ENCODE measurements at regions not wholly inside any gene's neighbourhood (a gene's known extent, or its start where the extent isn't known, plus 50 kb on each side); places are given as distances from the start of the nearest gene placed in this dataset.

DNA sequence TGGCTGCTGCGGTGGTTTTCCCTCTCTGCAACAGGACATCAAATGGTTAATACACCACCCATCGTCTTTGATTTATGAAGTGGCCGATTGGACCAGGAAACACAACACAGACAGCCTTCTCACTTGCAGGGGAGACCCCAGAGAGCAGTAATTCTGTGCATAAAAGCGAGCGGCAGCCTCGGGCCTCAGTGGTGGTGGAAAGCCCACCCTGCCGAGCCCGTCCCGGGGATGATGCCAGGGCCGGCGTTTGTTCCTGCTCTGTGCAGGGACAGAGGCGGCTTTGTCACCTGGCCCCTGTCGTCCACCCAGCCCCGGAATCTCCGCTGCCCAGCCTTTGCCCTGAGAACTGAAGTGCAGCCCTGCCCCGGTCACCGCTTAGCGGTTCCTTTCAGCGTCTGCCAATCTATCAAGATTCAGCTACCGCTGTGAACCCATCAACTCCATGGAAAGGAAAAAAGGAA is 184.4 kb downstream of the TSHZ3 start:
- no peak for DNase-seq (ENCODE audit: low read depth in 1 of 2, low spot score in 1 of 2)

DNA sequence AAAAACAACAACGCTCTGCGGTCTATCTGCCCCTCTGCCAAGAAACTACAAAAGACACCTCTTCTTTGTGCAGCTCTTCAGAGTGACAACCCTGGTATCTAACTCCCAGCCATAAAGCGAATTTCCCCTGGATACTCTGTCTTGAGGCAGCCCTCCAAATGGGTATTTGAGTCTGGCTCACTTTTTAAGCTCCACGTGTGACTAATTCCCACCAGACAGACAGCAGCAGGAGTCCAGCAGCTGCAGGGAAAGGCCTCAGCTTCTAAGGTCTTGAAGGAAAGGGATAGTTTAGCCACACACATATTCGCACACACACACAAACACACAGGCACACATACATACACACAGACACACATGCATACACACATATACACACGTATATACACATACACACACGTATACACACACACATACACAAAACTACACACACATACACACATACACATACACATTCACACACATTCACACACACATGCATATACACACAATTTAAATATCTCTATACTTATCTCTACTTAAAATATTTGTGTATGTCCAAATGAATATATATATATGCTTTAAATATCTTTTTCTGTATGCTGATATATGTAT is 188.8 kb downstream of the TSHZ3 start:
- DNase-seq (ENCODE audit: low read depth in 1 of 2, low spot score in 1 of 2): no peak

DNA sequence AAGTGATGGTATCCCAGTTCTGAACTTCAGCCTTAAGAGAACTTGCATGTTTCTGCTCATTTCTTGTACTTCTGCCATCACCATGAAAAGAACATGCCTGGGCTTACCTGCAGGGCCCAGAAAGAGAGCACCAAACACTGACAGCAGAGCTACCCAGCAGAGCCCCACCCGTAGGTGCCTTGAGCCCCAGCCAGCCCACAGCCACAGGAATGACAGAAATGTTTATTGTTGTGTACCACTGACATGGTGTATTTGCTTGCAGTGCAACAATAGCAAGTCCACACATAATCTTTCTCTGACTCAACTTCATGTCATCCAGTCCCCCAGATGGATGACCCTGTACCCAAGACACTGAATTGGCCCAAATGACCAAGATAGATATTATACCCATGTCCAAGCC is 195.2 kb downstream of the TSHZ3 start:
- no peak for DNase-seq (ENCODE audit: low read depth in 1 of 2, low spot score in 1 of 2)

DNA sequence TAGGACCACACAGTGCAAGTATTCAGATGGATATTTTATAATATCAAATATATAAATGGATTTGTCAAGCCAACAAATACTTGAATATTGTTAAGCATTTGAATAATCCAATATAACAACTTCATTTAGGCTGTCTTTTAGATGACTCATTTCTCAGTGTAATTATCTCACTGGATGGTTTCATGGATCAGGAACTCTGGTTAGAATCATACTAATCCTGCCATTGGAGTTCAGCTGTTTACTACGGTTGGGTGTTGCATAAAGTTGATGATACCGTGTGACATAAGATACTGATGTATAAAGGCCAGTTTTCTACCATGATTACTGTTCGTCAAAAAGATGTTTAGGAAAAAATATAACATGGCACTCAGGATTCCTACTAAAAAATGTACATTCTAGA is 196.3 kb downstream of the TSHZ3 start:
- DNase-seq (ENCODE audit: low read depth in 1 of 2, low spot score in 1 of 2): no peak

DNA sequence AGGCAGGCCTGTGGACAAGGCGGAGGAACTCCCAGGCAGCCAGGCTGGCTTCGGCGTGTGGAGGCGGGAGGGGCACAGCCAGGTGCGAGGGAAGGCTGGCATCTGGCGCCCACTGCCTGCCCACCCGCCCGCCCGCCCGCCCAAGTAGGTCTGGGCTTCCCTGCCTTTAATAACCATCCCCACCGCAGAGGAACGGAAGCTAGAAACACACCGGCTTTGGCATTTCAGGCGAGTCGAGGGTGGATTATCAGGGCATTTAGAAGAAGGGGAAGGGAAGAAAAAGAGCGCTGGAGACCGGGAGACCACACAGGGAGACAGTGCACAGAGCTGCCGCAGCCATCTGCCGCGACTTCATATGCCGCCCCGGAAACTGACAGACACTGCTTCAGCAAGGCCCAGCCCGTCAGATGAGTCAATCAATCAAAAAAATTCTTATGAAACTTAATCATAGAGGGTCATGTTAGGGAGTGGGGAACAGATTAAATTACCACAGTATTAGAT is 199.7 kb downstream of the TSHZ3 start:
- no peak for DNase-seq (ENCODE audit: low read depth in 1 of 2, low spot score in 1 of 2)

DNA sequence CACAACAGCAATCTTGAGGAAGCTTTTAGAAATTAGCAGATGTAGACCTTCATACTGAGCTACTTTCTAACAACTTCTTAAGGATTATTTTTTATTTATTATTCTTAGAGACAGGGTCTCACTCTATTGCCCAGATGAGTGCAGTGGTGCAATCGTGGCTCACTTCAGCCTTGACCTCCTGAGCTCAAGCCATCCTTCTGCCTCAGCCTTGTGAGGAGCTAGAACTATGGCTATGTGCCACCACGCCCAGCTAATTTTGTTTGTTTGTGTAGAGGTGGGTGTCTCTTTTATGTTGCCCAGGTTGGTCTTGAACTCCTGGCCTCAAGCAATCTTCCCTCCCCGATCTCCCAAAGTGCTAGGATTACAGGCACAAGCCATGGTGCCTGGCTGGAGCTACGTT is 200.6 kb downstream of the TSHZ3 start:
- no peak for DNase-seq (ENCODE audit: low read depth in 1 of 2, low spot score in 1 of 2)

DNA sequence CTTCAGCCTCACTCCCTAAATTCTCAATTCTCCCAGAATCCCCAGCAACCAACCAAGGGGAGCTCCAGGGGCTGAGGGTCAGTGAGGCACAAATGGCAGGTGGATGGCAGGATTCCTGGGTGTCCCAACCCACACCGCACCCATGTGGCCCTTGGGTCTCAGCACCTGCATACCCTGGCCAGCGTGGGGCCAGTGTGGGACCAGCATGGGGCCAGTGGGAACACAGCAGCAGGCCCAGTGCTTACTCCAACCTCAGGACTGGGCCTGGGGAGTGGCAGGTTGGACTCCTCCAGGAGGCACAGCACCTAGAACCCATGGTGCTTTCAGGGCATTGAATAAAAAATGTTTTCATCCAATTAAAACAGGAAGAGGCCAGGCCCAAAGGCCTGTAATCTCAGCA is 202.0 kb downstream of the TSHZ3 start:
- no peak for DNase-seq (ENCODE audit: low read depth in 1 of 2, low spot score in 1 of 2)

DNA sequence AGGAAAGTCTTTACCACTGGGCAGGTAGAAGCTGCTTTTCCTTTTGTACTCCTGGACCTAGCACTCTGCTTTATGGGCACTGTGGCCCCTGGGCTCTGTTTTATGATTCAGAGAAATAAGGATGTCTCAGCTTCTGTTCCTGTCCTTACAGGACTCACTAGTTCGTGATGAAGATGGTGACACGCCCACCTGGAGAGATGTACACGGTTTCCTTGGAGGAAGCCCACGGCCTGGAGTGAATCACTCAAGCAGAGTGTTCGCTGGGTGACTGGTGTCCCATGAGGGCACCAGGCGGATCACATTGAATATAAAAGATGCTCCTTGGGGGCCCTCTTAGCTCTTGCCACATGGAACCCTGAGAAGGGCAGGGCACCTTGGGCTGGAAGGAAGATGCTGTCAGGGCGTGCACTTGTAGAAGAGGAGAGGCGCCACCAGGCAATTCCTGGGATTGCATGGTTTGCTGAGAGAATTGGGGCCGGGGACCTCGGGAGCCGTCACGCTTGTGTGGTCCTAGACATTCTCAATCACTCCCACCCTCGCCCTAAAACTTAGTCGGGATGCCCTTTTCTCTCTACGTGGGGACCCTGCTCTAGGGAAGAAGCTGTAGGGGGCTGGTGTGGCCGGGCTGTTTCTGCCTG is 202.6 kb downstream of the TSHZ3 start:
- DNase-seq (ENCODE audit: low read depth in 1 of 2, low spot score in 1 of 2): no peak

DNA sequence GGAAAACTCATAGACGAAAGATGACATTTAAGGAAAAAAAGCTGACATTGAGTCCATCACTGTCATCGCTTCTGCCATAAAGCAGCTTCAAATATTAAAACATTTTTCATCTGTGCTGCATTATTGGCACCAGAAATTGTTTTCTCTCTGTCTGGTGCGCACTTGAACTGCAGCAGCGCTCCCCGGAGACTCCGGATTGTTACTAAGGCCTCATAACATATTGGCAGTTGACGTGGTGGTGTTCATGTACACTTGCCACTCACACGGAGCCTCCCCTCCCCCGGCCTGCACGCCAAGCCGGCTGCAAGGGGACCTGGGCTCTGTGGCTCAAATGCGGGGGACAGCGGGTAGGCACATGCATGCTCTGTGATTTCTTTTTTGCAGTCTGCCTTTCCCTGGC is 203.2 kb downstream of the TSHZ3 start:
- no peak for DNase-seq (ENCODE audit: low read depth in 1 of 2, low spot score in 1 of 2)

DNA sequence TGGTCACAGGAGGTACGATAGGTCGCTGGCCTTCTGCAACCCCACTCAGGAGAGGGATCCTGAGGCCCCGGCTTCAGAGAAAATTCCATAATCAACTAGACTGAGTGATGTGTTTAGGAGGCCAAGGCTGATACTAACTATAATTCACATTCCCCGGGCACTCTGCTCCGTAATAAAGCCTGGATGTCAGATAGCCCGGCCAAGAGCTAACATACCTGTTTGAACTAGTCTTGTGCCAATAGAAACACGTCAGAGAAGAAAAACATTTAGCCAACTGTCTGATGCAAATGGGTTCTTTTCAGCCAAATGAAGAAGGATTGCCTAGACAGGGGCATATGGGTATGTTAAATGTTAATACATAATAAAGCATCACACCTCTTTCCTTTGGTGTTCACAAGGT is 204.2 kb downstream of the TSHZ3 start:
- DNase-seq (ENCODE audit: low read depth in 1 of 2, low spot score in 1 of 2): no peak

DNA sequence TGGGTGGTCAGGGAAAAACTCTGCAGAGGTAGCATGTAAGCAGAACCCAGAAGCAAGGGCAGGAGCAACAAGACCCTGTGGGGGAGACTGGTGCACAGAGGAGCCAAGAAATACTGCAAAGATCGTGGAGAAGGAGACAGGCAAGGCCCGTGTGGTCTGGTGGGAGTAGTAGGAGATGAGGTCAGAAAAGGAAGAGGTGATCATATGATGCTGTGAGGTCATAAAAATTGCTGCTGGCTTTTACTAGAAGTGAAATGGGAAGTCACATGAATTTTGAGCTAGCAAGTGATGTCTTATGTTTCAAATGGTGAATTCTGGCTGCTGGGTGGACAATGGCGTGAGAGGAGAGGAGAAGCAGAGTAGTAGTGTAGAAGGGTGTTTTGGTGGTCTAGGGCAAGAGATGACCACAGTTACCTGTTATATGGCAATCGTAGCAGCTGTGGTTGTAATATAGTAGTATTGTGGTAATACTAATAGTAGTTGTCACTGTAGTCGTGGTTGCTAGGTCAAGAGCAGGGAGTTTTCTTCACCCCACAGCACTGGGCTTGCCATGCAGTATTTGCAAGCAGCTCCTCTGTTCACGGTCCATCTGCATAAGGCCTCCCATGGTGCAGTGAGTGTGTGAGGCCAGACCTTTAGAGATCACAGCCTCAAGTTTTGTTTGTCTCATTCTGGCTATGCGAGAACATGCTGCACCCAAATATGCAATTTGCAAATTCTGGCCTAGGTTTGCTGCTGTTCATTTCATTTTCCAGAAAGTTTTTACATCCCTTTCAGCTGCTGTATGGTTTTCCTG is 205.0 kb downstream of the TSHZ3 start:
- DNase-seq (ENCODE audit: low read depth in 1 of 2, low spot score in 1 of 2): no peak

DNA sequence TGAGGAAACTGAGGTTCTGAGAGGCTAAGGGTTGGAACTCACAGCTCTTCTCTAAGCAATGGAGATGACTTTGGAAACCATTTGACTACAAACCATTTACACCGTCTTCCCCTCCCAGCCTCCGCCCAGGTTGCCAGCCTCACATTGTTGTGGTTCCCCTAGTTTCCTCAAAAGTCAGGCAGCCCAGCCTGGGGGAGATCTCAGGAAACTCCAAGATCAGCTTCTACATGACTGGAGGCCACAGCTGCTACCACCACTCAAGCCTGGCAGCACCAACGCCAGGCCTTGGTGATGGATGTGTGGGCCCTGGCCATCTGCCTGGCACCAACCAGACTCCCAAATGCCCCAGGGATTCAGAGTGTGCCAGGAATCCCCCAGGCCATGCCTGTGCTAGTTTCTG is 207.9 kb downstream of the TSHZ3 start:
- DNase-seq (ENCODE audit: low read depth in 1 of 2, low spot score in 1 of 2): no peak

DNA sequence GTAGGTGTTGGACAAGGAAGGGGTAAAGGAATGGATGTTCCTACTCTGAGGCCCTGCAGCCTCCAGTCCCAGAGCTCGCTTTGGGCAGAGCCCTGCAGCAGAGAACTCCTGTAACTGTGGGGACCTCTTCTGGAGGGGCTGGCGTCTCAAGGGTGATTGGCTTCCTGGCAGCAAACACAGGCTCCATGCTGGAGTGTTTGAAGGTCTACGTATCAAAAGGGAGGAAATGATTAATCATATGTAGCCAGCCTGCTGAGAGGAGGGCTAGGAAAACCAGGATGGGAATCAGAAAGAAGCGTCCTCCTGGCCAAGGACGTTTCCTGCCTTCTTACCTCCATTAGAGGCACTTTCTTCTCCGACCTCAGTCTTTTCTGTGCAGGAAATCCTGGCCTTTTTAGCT is 208.5 kb downstream of the TSHZ3 start:
- no peak for DNase-seq (ENCODE audit: low read depth in 1 of 2, low spot score in 1 of 2)

DNA sequence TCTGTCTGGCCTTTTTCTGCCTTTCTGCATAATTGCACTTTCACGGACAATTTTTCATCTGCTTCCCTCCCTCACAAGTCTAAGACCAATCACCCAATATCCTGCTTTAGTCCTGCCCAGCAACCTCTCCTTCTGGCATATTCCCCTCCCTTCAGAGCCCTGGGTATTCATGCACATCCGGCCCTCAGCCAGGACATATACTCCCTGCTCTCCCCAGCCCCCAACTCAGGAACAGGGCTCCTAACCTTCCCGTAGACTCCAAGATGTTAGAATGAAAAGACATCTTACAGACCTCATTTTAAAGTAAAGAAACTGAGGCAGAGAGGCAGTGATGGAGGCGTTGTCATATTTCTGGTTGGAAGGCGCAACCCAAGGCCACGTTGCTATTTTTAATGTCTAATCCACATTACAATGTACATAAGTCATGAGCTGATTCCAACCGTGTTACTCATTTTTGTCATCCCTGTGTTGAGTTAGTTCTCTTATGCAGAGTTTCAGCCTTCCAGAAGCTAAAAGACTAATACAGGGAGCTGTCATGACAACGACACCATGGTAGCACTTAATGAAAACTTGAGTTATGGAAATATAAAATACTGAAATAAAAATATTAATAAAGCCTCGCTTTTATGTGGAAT is 209.2 kb downstream of the TSHZ3 start:
- DNase-seq (ENCODE audit: low read depth in 1 of 2, low spot score in 1 of 2): no peak

DNA sequence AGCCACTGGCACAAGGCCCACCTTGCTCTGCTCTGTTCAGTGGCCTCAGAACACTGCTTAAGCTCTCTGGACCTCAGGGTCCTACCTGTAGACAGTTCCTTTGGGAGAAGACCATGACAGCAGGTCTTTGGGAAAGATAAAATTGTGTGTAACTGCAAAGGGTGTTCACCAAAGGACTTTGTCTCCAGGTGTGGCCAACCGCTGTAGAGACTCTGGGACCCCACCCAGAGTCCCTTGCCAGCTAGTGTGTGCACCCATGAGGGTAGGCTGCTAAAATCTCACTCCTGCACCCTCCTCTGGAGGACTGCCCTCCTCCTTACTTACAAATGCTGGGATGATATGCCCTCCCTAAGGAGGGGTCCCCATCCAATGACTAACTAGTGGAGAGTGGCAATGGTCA is 211.2 kb downstream of the TSHZ3 start:
- DNase-seq (ENCODE audit: low read depth in 1 of 2, low spot score in 1 of 2): no peak

DNA sequence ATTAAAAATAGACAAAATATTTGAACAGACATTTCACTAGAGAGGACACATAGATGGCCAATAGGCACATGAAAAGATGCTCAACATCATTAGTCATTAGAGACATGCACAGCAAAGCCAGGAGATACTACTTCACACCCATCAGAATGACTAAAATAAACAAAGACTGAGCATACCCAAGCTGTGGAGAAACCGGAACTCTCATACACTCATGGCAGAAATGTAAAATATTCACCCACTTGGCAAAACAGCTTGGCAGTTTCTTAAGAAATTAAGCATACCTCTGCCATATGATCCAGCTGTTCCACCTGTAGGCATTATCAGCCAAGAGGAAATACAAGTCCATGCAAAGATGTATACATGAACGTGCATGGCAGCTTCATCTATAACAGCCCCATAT is 213.4 kb downstream of the TSHZ3 start:
- DNase-seq (ENCODE audit: low read depth in 1 of 2, low spot score in 1 of 2): no peak

DNA sequence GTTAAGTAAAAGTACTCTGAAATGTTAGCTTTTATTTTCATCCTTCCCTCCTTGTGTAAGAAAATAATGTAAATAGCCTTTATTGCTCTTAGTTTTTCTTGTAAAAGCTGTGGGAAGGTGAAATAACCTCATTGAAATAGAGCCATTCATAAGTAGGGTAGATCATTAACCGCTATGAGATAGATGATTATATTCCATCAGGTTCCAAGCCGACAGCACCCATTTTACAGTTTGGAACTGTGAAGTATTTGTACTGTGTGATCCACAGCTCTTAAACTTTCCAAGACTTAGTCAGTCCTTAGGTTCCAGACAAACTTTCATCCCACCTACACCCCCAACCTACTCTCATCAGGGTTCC is 216.5 kb downstream of the TSHZ3 start:
- no peak for DNase-seq (ENCODE audit: low read depth in 1 of 2, low spot score in 1 of 2)

DNA sequence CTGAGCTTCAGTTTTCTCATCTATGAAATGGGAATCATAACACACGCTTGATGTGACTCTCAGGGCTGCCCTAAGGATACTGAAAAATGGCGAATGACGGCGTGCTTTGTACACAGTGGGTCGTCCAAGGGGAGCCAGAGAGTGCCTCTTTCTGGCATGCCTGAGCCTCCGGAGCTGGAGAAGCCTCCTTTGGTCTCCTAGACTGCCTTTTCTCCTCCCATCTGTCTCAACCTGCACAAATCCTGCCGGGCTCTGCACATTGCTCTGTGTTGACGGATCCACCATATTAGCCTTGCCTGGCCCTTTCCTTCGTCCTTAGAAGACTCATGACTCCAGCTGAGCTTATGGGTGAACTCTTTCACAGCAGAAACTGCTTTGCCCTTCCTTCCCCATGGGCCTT is 220.9 kb downstream of the TSHZ3 start:
- DNase-seq (ENCODE audit: low read depth in 1 of 2, low spot score in 1 of 2): no peak

DNA sequence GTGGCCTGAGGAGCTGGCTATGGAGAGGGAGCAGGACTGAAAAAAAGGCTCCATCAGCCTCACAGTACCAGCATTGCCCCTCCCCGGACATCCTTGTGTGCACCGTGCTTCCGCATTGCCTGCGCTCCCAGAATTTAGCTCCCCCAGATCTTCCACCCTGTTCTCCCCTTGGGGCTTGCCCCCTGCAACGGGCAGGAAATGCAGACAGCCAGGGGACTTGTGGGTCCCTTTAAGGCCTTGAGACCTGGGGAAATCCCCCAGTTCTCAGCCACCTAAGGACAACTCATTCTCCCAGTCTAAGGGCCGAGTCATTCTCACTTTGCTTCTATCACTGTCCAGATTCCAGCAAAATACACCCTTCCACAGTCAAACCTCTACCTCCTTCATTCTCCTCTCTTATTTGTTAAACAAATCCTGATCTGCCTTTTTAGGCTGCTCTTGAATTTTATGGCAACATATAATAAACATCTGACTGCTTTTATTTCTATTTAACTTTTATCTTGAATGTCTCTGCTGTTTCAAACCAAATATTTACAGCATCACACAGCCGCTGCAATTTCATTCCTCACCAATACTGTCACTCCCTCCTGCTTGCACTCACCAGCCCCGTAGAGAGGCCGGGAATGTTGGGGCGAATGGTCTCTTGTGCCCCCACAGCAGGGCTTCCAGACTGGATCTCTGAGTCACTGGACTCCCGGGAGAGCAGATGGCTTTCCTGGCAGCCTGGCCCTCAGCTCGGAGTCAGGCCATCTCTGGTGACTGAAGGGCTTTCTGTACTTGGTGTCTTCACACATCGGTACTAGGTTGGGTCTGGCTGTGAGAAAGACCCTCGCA is 221.9 kb downstream of the TSHZ3 start:
- DNase-seq (ENCODE audit: low read depth in 1 of 2, low spot score in 1 of 2): no peak

DNA sequence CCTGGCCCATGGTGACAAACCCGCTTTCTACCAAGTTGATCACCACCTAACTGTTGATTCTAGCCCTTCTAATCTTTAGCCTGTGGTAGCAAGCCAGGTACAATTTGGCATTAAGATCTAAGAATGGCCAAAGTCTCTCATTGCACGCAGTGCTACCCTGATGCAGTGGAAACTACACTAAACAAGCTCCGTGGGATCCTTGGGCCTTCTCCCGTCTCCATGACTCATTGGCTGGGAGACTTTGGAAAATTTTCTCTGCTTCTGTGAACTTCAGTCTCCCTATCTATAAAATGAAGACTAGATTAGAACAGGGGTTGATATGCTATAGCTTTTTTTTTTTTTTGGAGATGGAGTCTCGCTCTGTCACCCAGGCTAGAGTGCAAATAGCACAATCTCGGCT is 223.0 kb downstream of the TSHZ3 start:
- no peak for DNase-seq (ENCODE audit: low read depth in 1 of 2, low spot score in 1 of 2)

DNA sequence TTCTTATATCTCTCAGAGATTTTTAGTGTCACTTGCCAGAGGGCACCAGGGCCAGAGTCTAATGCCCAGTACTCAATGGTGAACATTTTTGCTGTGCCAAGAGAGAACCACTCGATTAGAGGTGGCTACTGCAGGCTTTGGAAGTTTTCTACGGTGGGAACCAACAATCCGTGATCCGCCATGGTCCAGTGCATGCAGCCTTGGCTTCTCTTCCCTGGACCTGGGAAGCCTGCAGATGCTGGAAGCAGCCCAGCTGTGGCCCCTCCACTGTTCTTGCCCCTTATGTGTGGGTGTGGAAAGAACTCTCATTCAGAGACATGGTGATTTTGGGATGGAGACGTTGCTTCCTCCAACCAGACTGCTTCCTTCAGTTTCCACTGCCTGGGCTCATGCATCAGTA is 224.2 kb downstream of the TSHZ3 start:
- DNase-seq (ENCODE audit: low read depth in 1 of 2, low spot score in 1 of 2): no peak
